ENCODE measurements at regions not wholly inside any gene's neighbourhood (a gene's known extent, or its start where the extent isn't known, plus 50 kb on each side); places are given as distances from the start of the nearest gene placed in this dataset.

GRCh38 chr4:56118845-56119244 lies 170.1 kb downstream of the CEP135 start:
- Mint-ChIP-seq H3K27ac (ENCODE audit: unreplicated experiment) (no peak overlapping the region), H3K4me1 (ENCODE audit: low read depth, unreplicated experiment) (peaks cover 3% of the 10 kb centered on the region), H3K27me3 (ENCODE audit: low read depth, unreplicated experiment) (no peaks in the 10 kb centered on the region), H3K36me3 (ENCODE audit: low read depth, unreplicated experiment) (no peaks in the 10 kb centered on the region), H3K4me3 (ENCODE audit: unreplicated experiment) (no peak overlapping the region), H3K9me3 (ENCODE audit: unreplicated experiment) (no peaks in the 10 kb centered on the region)
- Histone ChIP-seq H4K20me1 (ENCODE audit: insufficient read depth, low read length) (no peaks in the 10 kb centered on the region), H3K79me2 (ENCODE audit: insufficient read depth, low read length) (no peaks in the 10 kb centered on the region), H3K4me2 (ENCODE audit: low read length) (no peak overlapping the region), H3K9ac (ENCODE audit: low read length) (no peak overlapping the region), H3K27ac (ENCODE audit: low read depth, low read length) (no peak overlapping the region), H3K4me1 (ENCODE audit: insufficient read depth, low read length) (no peaks in the 10 kb centered on the region), H3K9me3 (ENCODE audit: insufficient read depth, low read depth, low read length) (no peaks in the 10 kb centered on the region), H3K27me3 (ENCODE audit: insufficient read depth, low read length) (no peaks in the 10 kb centered on the region), H3K4me3 (ENCODE audit: insufficient read depth, low read depth, low read length) (no peak overlapping the region), H2AFZ (ENCODE audit: low read depth, low read length) (no peak overlapping the region), H3K36me3 (ENCODE audit: insufficient read depth, low read length) (no peaks in the 10 kb centered on the region)
- FAIRE-seq: no peak
- TF ChIP-seq EZH2 (IDR thresholded peaks at IDR 0.05; ENCODE audit: insufficient read depth, low read length) (no peak), CTCF (IDR thresholded peaks at IDR 0.05; ENCODE audit: insufficient read depth, low read depth, low read length) (no peak)
- DNase-seq (ENCODE audit: low read depth): no peak

- no peak overlapping the region for H3K4me2 ChIP-seq (ENCODE audit: low read length)
- no peak for TF ChIP-seq CTCF (IDR thresholded peaks at IDR 0.05; ENCODE audit: insufficient read depth, low read depth, low read length)
- TF ChIP-seq EZH2 (IDR thresholded peaks at IDR 0.05; ENCODE audit: insufficient read depth, low read length): no peak
- no peaks in the 10 kb centered on the region for H3K9me3 ChIP-seq (ENCODE audit: insufficient read depth, low read depth, low read length)
- no peaks in the 10 kb centered on the region for H4K20me1 ChIP-seq (ENCODE audit: insufficient read depth, low read length)
- H3K79me2 ChIP-seq (ENCODE audit: insufficient read depth, low read length): no peaks in the 10 kb centered on the region
- no peak overlapping the region for H3K27ac ChIP-seq (ENCODE audit: low read depth, low read length)
- FAIRE-seq (no peak), DNase-seq (ENCODE audit: low read depth) (no peak)
- no peaks in the 10 kb centered on the region for H3K4me1 ChIP-seq (ENCODE audit: insufficient read depth, low read length)
- no peak overlapping the region for H2AFZ ChIP-seq (ENCODE audit: low read depth, low read length)
- no peaks in the 10 kb centered on the region for H3K36me3 Mint-ChIP-seq (ENCODE audit: low read depth, unreplicated experiment)
- no peak overlapping the region for H3K4me3 Mint-ChIP-seq (ENCODE audit: unreplicated experiment)
- H3K27ac Mint-ChIP-seq (ENCODE audit: unreplicated experiment): no peak overlapping the region
- H3K27me3 Mint-ChIP-seq (ENCODE audit: low read depth, unreplicated experiment): no peaks in the 10 kb centered on the region
- H3K9me3 Mint-ChIP-seq (ENCODE audit: unreplicated experiment): no peaks in the 10 kb centered on the region
- H3K36me3 ChIP-seq (ENCODE audit: insufficient read depth, low read length): no peaks in the 10 kb centered on the region
- H3K9ac ChIP-seq (ENCODE audit: low read length): no peak overlapping the region
- no peaks in the 10 kb centered on the region for H3K27me3 ChIP-seq (ENCODE audit: insufficient read depth, low read length)
- H3K4me1 Mint-ChIP-seq (ENCODE audit: low read depth, unreplicated experiment): peaks cover under 1% of the 10 kb centered on the region
- H3K4me3 ChIP-seq (ENCODE audit: insufficient read depth, low read depth, low read length): no peak overlapping the region
Observed at GRCh38 chr4:56118055-56118454, 169.3 kb downstream of the CEP135 start.

- Histone ChIP-seq H3K27me3 (ENCODE audit: insufficient read depth, low read length) (no peaks in the 10 kb centered on the region), H3K4me1 (ENCODE audit: insufficient read depth, low read length) (no peaks in the 10 kb centered on the region), H3K36me3 (ENCODE audit: insufficient read depth, low read length) (no peaks in the 10 kb centered on the region), H4K20me1 (ENCODE audit: insufficient read depth, low read length) (no peaks in the 10 kb centered on the region), H3K4me3 (ENCODE audit: insufficient read depth, low read depth, low read length) (no peak overlapping the region), H3K27ac (ENCODE audit: low read depth, low read length) (no peak overlapping the region), H3K9ac (ENCODE audit: low read length) (no peak overlapping the region), H3K4me2 (ENCODE audit: low read length) (no peak overlapping the region), H3K79me2 (ENCODE audit: insufficient read depth, low read length) (no peaks in the 10 kb centered on the region), H2AFZ (ENCODE audit: low read depth, low read length) (no peak overlapping the region), H3K9me3 (ENCODE audit: insufficient read depth, low read depth, low read length) (no peaks in the 10 kb centered on the region)
- H3K4me1 Mint-ChIP-seq (ENCODE audit: low read depth, unreplicated experiment): no peaks in the 10 kb centered on the region
- TF ChIP-seq EZH2 (IDR thresholded peaks at IDR 0.05; ENCODE audit: insufficient read depth, low read length) (no peak), CTCF (IDR thresholded peaks at IDR 0.05; ENCODE audit: insufficient read depth, low read depth, low read length) (no peak)
- no peaks in the 10 kb centered on the region for H3K36me3 Mint-ChIP-seq (ENCODE audit: low read depth, unreplicated experiment)
- H3K9me3 Mint-ChIP-seq (ENCODE audit: unreplicated experiment): no peaks in the 10 kb centered on the region
- H3K4me3 Mint-ChIP-seq (ENCODE audit: unreplicated experiment): no peak overlapping the region
- H3K27me3 Mint-ChIP-seq (ENCODE audit: low read depth, unreplicated experiment): no peaks in the 10 kb centered on the region
- DNase-seq (ENCODE audit: low read depth) (no peak), FAIRE-seq (no peak)
- no peak overlapping the region for H3K27ac Mint-ChIP-seq (ENCODE audit: unreplicated experiment)
Observed at GRCh38 chr4:56115898-56116297, 167.2 kb downstream of the CEP135 start.
